WTC11 (cell line): ENCODE measurements at regions not wholly inside any gene's neighbourhood (a gene's known extent, or its start where the extent isn't known, plus 50 kb on each side); places are given as distances from the start of the nearest gene placed in this dataset.
A peak's percentile ranks its signal among the peaks of the same experiment; 100 is the strongest.

Source experiments
- ATAC-seq: fragments of 200-7000 bp; cut with Tn5 transposase; 2 replicates; pipeline ENCODE4 v1.10.0; 2021; ENCODE audit warnings: mild to moderate bottlenecking, moderate library complexity
- CTCF ChIA-PET: fragments of 300-600 bp; sonication (Branson Sonifier 250); formaldehyde crosslinking; loops from one replicate; lab custom pipeline; 2021; ENCODE audit warnings: antibody characterized with exemption; lab: Charles Lee
- POLR2A ChIA-PET: fragments of 350-600 bp; sonication (Branson Sonifier 250); formaldehyde crosslinking; loops from one replicate; lab custom pipeline; 2021; ENCODE audit warnings: antibody characterized with exemption; lab: Charles Lee
- DNase-seq: peaks from one replicate; pipeline ENCODE4 v3.0.0; 2021; ENCODE audit warnings: low spot score
- H3K27ac Mint-ChIP-seq: 2 replicates; pipeline ENCODE4 v1.8.0; 2021; ENCODE audit warnings: mixed read lengths
- H3K27me3 Mint-ChIP-seq: 2 replicates; pipeline ENCODE4 v1.8.0; 2021; ENCODE audit warnings: low read depth, mild to moderate bottlenecking, moderate library complexity, mixed read lengths
- H3K36me3 Mint-ChIP-seq: 2 replicates; pipeline ENCODE4 v1.8.0; 2021; ENCODE audit warnings: mixed read lengths
- H3K4me1 Mint-ChIP-seq: 2 replicates; pipeline ENCODE4 v1.8.0; 2022; ENCODE audit warnings: mixed read lengths
- H3K4me3 Mint-ChIP-seq: 2 replicates; pipeline ENCODE4 v1.8.0; 2021; ENCODE audit warnings: mild to moderate bottlenecking, moderate library complexity, mixed read lengths
- H3K9me3 Mint-ChIP-seq: 2 replicates; pipeline ENCODE4 v1.8.0; 2021; ENCODE audit warnings: mixed read lengths
- CREM ChIP-seq: sonication (generic); formaldehyde crosslinking; IDR thresholded peaks from 2 replicates; pipeline ENCODE4 v1.8.1; 2022; ENCODE audit warnings: mild to moderate bottlenecking, missing genetic modification reagents, moderate library complexity
- EMX1 ChIP-seq: fragments of 250-450 bp; sonication (Bioruptor Pico); IDR thresholded peaks from 2 replicates; pipeline ENCODE4 v1.8.0; 2021; ENCODE audit warnings: mild to moderate bottlenecking
- GABPB1 ChIP-seq: sonication (generic); formaldehyde crosslinking; IDR thresholded peaks from 2 replicates; pipeline ENCODE4 v1.8.1; 2023; ENCODE audit warnings: mild to moderate bottlenecking, missing genetic modification reagents
- GRHL2 ChIP-seq: fragments of 250-450 bp; sonication (Bioruptor Pico); IDR thresholded peaks from 2 replicates; pipeline ENCODE4 v1.8.0; 2022; ENCODE audit warnings: mild to moderate bottlenecking, moderate library complexity; ENCODE audit not compliant: insufficient replicate concordance, severe bottlenecking
- GTF2I ChIP-seq: fragments of 250-450 bp; sonication (Bioruptor Pico); conservative IDR thresholded peaks from 2 replicates; pipeline ENCODE4 v1.4.0; 2021; ENCODE audit warnings: mild to moderate bottlenecking
- NR2C2 ChIP-seq: sonication (generic); formaldehyde crosslinking; IDR thresholded peaks from 2 replicates; pipeline ENCODE4 v1.8.0; 2022; ENCODE audit warnings: mild to moderate bottlenecking, missing genetic modification reagents
- RELA ChIP-seq: sonication (generic); formaldehyde crosslinking; IDR thresholded peaks from 2 replicates; pipeline ENCODE4 v1.8.1; 2022; ENCODE audit warnings: missing genetic modification reagents, mild to moderate bottlenecking, borderline replicate concordance
- TEAD4 ChIP-seq: sonication (generic); formaldehyde crosslinking; IDR thresholded peaks from 2 replicates; pipeline ENCODE4 v1.8.0; 2022; ENCODE audit warnings: mild to moderate bottlenecking, missing genetic modification reagents
- ZBTB21 ChIP-seq: sonication (generic); formaldehyde crosslinking; IDR thresholded peaks from 2 replicates; pipeline ENCODE4 v1.8.1; 2023; ENCODE audit warnings: mild to moderate bottlenecking, missing genetic modification reagents, borderline replicate concordance
- ZNF416 ChIP-seq: fragments of 250-450 bp; sonication (Bioruptor Pico); IDR thresholded peaks from 2 replicates; pipeline ENCODE4 v1.9.0; 2021; ENCODE audit warnings: mild to moderate bottlenecking, inconsistent platforms
- TF ChIP-seq, protein P1 (sequence below): fragments of 250-450 bp; sonication (Bioruptor Pico); IDR thresholded peaks from 2 replicates; pipeline ENCODE4 v1.9.0; 2021; ENCODE audit warnings: mild to moderate bottlenecking
- TF ChIP-seq, protein P2 (sequence below): sonication (generic); formaldehyde crosslinking; IDR thresholded peaks from 2 replicates; pipeline ENCODE4 v1.8.0; 2023; ENCODE audit warnings: missing genetic modification reagents, mild to moderate bottlenecking, borderline replicate concordance
- TF ChIP-seq, protein P3 (sequence below): sonication (generic); formaldehyde crosslinking; IDR thresholded peaks from 2 replicates; pipeline ENCODE4 v1.8.0; 2022; ENCODE audit warnings: mild to moderate bottlenecking, missing genetic modification reagents
- TF ChIP-seq, protein P4 (sequence below): sonication (generic); formaldehyde crosslinking; IDR thresholded peaks from 2 replicates; pipeline ENCODE4 v1.8.0; 2023; ENCODE audit warnings: mild to moderate bottlenecking, missing genetic modification reagents

DNA sequence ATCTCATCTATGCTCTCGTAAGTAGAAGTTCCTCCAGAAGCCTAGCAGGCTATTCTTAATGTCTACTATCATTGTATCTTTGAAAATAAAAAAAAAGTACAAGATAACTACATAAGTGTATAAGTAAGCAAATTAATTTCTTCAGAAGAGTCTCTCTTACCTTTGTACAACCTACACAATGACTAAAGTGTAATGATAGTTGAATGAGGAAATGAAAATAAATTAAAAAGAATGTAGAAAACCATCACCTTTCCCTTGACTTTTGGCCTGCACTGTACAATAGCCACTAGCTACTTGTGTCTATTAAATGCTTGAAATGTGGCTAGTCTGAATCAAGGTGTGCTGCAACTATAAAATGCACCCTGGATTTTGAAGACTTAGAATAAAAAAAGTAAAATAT lies 229.9 kb upstream of the FOXN3 start (continued):
- TF ChIP-seq, protein P1, sequence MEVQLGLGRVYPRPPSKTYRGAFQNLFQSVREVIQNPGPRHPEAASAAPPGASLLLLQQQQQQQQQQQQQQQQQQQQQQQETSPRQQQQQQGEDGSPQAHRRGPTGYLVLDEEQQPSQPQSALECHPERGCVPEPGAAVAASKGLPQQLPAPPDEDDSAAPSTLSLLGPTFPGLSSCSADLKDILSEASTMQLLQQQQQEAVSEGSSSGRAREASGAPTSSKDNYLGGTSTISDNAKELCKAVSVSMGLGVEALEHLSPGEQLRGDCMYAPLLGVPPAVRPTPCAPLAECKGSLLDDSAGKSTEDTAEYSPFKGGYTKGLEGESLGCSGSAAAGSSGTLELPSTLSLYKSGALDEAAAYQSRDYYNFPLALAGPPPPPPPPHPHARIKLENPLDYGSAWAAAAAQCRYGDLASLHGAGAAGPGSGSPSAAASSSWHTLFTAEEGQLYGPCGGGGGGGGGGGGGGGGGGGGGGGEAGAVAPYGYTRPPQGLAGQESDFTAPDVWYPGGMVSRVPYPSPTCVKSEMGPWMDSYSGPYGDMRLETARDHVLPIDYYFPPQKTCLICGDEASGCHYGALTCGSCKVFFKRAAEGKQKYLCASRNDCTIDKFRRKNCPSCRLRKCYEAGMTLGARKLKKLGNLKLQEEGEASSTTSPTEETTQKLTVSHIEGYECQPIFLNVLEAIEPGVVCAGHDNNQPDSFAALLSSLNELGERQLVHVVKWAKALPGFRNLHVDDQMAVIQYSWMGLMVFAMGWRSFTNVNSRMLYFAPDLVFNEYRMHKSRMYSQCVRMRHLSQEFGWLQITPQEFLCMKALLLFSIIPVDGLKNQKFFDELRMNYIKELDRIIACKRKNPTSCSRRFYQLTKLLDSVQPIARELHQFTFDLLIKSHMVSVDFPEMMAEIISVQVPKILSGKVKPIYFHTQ (CRISPR knock-in tag): no peak
- TF ChIP-seq, protein P2, sequence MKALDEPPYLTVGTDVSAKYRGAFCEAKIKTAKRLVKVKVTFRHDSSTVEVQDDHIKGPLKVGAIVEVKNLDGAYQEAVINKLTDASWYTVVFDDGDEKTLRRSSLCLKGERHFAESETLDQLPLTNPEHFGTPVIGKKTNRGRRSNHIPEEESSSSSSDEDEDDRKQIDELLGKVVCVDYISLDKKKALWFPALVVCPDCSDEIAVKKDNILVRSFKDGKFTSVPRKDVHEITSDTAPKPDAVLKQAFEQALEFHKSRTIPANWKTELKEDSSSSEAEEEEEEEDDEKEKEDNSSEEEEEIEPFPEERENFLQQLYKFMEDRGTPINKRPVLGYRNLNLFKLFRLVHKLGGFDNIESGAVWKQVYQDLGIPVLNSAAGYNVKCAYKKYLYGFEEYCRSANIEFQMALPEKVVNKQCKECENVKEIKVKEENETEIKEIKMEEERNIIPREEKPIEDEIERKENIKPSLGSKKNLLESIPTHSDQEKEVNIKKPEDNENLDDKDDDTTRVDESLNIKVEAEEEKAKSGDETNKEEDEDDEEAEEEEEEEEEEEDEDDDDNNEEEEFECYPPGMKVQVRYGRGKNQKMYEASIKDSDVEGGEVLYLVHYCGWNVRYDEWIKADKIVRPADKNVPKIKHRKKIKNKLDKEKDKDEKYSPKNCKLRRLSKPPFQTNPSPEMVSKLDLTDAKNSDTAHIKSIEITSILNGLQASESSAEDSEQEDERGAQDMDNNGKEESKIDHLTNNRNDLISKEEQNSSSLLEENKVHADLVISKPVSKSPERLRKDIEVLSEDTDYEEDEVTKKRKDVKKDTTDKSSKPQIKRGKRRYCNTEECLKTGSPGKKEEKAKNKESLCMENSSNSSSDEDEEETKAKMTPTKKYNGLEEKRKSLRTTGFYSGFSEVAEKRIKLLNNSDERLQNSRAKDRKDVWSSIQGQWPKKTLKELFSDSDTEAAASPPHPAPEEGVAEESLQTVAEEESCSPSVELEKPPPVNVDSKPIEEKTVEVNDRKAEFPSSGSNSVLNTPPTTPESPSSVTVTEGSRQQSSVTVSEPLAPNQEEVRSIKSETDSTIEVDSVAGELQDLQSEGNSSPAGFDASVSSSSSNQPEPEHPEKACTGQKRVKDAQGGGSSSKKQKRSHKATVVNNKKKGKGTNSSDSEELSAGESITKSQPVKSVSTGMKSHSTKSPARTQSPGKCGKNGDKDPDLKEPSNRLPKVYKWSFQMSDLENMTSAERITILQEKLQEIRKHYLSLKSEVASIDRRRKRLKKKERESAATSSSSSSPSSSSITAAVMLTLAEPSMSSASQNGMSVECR (CRISPR knock-in tag): no peak
- no peak for TF ChIP-seq GRHL2 (CRISPR knock-in tag)
- TF ChIP-seq, protein P3, sequence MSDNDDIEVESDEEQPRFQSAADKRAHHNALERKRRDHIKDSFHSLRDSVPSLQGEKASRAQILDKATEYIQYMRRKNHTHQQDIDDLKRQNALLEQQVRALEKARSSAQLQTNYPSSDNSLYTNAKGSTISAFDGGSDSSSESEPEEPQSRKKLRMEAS: no peak
- TF ChIP-seq, protein P4, sequence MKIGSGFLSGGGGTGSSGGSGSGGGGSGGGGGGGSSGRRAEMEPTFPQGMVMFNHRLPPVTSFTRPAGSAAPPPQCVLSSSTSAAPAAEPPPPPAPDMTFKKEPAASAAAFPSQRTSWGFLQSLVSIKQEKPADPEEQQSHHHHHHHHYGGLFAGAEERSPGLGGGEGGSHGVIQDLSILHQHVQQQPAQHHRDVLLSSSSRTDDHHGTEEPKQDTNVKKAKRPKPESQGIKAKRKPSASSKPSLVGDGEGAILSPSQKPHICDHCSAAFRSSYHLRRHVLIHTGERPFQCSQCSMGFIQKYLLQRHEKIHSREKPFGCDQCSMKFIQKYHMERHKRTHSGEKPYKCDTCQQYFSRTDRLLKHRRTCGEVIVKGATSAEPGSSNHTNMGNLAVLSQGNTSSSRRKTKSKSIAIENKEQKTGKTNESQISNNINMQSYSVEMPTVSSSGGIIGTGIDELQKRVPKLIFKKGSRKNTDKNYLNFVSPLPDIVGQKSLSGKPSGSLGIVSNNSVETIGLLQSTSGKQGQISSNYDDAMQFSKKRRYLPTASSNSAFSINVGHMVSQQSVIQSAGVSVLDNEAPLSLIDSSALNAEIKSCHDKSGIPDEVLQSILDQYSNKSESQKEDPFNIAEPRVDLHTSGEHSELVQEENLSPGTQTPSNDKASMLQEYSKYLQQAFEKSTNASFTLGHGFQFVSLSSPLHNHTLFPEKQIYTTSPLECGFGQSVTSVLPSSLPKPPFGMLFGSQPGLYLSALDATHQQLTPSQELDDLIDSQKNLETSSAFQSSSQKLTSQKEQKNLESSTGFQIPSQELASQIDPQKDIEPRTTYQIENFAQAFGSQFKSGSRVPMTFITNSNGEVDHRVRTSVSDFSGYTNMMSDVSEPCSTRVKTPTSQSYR (CRISPR knock-in tag): no peak
- no peak for TF ChIP-seq ZNF416 (CRISPR knock-in tag)
- no peak for TF ChIP-seq ZBTB21
- no peak for TF ChIP-seq TEAD4
- no peak for TF ChIP-seq GTF2I (CRISPR knock-in tag)
- no peak for TF ChIP-seq EMX1 (CRISPR knock-in tag)
- no peak for TF ChIP-seq RELA (CRISPR knock-in tag)

DNA sequence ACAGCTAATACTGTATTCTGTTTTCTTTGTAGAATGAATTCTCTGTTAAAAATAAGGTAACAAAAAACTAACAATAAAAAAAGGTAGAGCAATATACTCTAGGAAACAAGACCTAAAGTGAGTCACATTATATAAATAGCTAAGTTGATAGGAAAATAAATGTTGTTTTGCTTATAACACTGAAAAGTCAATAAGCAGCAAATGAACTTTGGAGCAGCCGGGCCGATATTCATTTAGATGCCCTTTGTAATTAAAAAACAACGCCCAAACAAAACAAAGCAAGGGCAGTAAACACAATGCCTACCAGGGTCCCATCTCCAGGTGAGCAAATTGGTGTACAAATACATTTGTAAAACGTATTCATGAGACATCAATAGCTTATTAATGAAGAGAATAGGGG lies 227.6 kb upstream of the FOXN3 start:
- ATAC-seq (no peak), DNase-seq (no peak)
- no peak overlapping the region for H3K4me3 Mint-ChIP-seq
- CTCF ChIA-PET: no interaction called here
- POLR2A ChIA-PET: interaction anchor here (1.0 kb wide), 1 partner anchor 14 kb away, joined by 5 read pairs; no protein-coding TSS in a partner anchor
- H3K27me3 Mint-ChIP-seq: no peaks in the 10 kb centered on the region; the same call in 1 of the 2 replicates
- peaks cover 5% of the 10 kb centered on the region for H3K9me3 Mint-ChIP-seq
- H3K36me3 Mint-ChIP-seq: no peaks in the 10 kb centered on the region
- TF ChIP-seq NR2C2 (CRISPR knock-in tag): no peak
- no peak overlapping the region for H3K27ac Mint-ChIP-seq
- H3K4me1 Mint-ChIP-seq: peaks cover 3% of the 10 kb centered on the region; the same call in 1 of the 2 replicates

DNA sequence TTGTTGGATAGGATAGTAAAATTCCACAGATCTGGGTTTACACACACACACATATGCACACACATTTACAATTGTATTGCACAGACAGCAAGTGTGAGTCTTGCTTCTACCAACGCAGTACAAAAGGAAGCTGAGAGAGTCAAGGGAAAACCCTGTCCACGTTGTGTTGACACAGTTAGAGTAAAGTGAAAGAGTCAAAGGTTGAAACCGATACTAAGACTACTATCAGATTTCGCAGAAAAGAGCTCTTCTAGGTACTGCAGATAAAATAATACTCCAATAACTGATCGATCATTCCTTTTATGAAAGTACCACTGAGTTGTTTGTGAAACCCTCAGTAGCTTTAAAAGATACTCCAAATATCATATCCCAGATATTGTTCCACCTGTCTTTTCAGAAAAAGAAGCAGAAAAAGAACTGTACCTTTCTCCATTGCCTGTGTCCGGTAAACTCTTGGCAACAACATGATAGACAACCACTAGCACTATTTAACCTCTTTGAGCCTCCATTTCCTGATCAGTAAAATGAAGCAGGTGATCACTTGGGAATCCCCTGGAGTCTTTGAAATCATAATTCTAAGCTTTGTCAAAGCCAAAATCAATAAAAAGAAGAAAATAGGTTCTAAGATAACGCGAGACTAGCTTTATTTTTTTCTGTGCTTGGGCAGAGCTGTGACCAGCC lies 224.6 kb upstream of the FOXN3 start:
- H3K4me3 Mint-ChIP-seq: no peak overlapping the region
- H3K4me1 Mint-ChIP-seq: peaks cover 15% of the 10 kb centered on the region
- TF ChIP-seq CREM (CRISPR knock-in tag) (no peak), GABPB1 (CRISPR knock-in tag) (peak; percentile 45; the same call in 1 of the 2 replicates)
- H3K36me3 Mint-ChIP-seq: peaks cover 5% of the 10 kb centered on the region
- H3K27me3 Mint-ChIP-seq: no peaks in the 10 kb centered on the region; the same call in 1 of the 2 replicates
- no peak overlapping the region for H3K27ac Mint-ChIP-seq
- DNase-seq (no peak), ATAC-seq (no peak)
- peaks cover 12% of the 10 kb centered on the region for H3K9me3 Mint-ChIP-seq
- ChIA-PET CTCF (no interaction called here), POLR2A (no interaction called here)
